IMR-90 (cell line): ENCODE measurements at regions not wholly inside any gene's neighbourhood (a gene's known extent, or its start where the extent isn't known, plus 50 kb on each side); places are given as distances from the start of the nearest gene placed in this dataset.

Experiments used
- ATAC-seq: fragments of 200-7000 bp; cut with Tn5 transposase; 2 replicates; pipeline ENCODE4 v1.9.1; 2020; ENCODE audit warnings: low read depth, mild to moderate bottlenecking, moderate library complexity
- BruUV-seq: library from RNA; stranded (reverse); fragments of 400-500 nt; replicated peaks from 2 replicates; lab custom pipeline; 2021; lab: Mats Ljungman, UMichigan
- CTCF ChIA-PET: fragments of 300-600 bp; formaldehyde crosslinking; extraction: SDS; loops from one replicate; lab custom pipeline; 2021; ENCODE audit warnings: antibody characterized with exemption; lab: Yijun Ruan, JAX
- POLR2A ChIA-PET: fragments of 300-600 bp; sonication (Branson Sonifier 250); formaldehyde crosslinking; loops from one replicate; lab custom pipeline; 2022; ENCODE audit warnings: antibody characterized with exemption; ENCODE audit not compliant: unreplicated experiment; lab: Charles Lee
- DNase-seq: peaks from one replicate; pipeline ENCODE4 v3.0.0; 2013
- H2AFZ ChIP-seq: replicated peaks from 2 replicates; pipeline ENCODE3; 2013; ENCODE audit warnings: low read length, mild to moderate bottlenecking; ENCODE audit not compliant: poor library complexity
- H2AK5ac ChIP-seq: 2 replicates; pipeline ENCODE4 v1.6.1; 2013; ENCODE audit warnings: low read depth, low read length, inconsistent platforms
- H2AK9ac ChIP-seq: replicated peaks from 2 replicates; pipeline ENCODE3; 2013; ENCODE audit warnings: mild to moderate bottlenecking, low read depth, low read length, moderate library complexity; ENCODE audit not compliant: poor library complexity
- H2BK120ac ChIP-seq: 2 replicates; pipeline ENCODE4 v1.6.1; 2013; ENCODE audit warnings: low read depth, low read length, inconsistent platforms
- H2BK15ac ChIP-seq: 3 replicates; pipeline ENCODE4 v1.6.1; 2013; ENCODE audit warnings: low read depth, low read length, inconsistent platforms
- H2BK20ac ChIP-seq: 2 replicates; pipeline ENCODE4 v1.6.1; 2013; ENCODE audit warnings: low read depth, mild to moderate bottlenecking, inconsistent platforms, low read length, moderate library complexity
- H2BK5ac ChIP-seq: 2 replicates; pipeline ENCODE4 v1.6.1; 2013; ENCODE audit warnings: mild to moderate bottlenecking, low read depth, low read length, inconsistent platforms; ENCODE audit not compliant: poor library complexity, severe bottlenecking
- H3K14ac ChIP-seq: replicated peaks from 2 replicates; pipeline ENCODE4 v1.6.1; 2013; ENCODE audit warnings: low read depth, low read length, inconsistent platforms
- H3K18ac ChIP-seq: 2 replicates; pipeline ENCODE4 v1.6.1; 2013; ENCODE audit warnings: low read depth, low read length, control low read depth
- H3K23ac ChIP-seq: 2 replicates; pipeline ENCODE4 v1.6.1; 2013; ENCODE audit warnings: low read depth, low read length, inconsistent platforms
- H3K27ac ChIP-seq: 2 replicates; pipeline ENCODE4 v1.5.1; 2013; ENCODE audit warnings: mild to moderate bottlenecking, control low read depth, low read length; ENCODE audit not compliant: insufficient read depth
- H3K27me3 ChIP-seq: 2 replicates; pipeline ENCODE4 v1.6.1; 2013; ENCODE audit warnings: low read length; ENCODE audit not compliant: control insufficient read depth, insufficient read depth
- H3K36me3 ChIP-seq: 2 replicates; pipeline ENCODE4 v1.6.1; 2013; ENCODE audit warnings: low read length, mixed read lengths; ENCODE audit not compliant: control insufficient read depth, insufficient read depth
- H3K4ac ChIP-seq: 2 replicates; pipeline ENCODE4 v1.6.1; 2013; ENCODE audit warnings: low read depth, low read length, inconsistent platforms
- H3K4me1 ChIP-seq: 2 replicates; pipeline ENCODE4 v1.6.1; 2013; ENCODE audit warnings: low read length, mixed read lengths; ENCODE audit not compliant: control insufficient read depth, insufficient read depth
- H3K4me2 ChIP-seq: 2 replicates; pipeline ENCODE4 v1.6.1; 2013; ENCODE audit warnings: low read depth, mild to moderate bottlenecking, control low read depth, low read length, moderate library complexity
- H3K4me3 ChIP-seq: 2 replicates; pipeline ENCODE4 v1.5.1; 2013; ENCODE audit warnings: low read depth, mild to moderate bottlenecking, control low read depth, low read length, moderate library complexity; ENCODE audit not compliant: insufficient read depth
- H3K56ac ChIP-seq: 2 replicates; pipeline ENCODE4 v1.6.1; 2013; ENCODE audit warnings: low read length, inconsistent platforms; ENCODE audit not compliant: insufficient read depth; ENCODE audit errors: extremely low read depth
- H3K79me1 ChIP-seq, 2 experiments: 2 replicates each; pipeline ENCODE4 v1.6.1; 2013; ENCODE audit warnings: low read length in 2 of 2, inconsistent platforms in 1 of 2, low read depth in 1 of 2
- H3K9ac ChIP-seq: 2 replicates; pipeline ENCODE4 v1.6.1; 2013; ENCODE audit warnings: low read depth, low read length, control low read depth
- H3K9me1 ChIP-seq: 2 replicates; pipeline ENCODE4 v1.6.1; 2013; ENCODE audit warnings: low read length, inconsistent platforms; ENCODE audit not compliant: insufficient read depth
- H3K9me3 ChIP-seq: 2 replicates; pipeline ENCODE4 v1.6.1; 2013; ENCODE audit warnings: low read length; ENCODE audit not compliant: control insufficient read depth, insufficient read depth
- H4K20me1 ChIP-seq: 2 replicates; pipeline ENCODE4 v1.6.1; 2013; ENCODE audit warnings: low read length, inconsistent platforms; ENCODE audit not compliant: insufficient read depth
- H4K5ac ChIP-seq: 2 replicates; pipeline ENCODE4 v1.6.1; 2013; ENCODE audit warnings: mild to moderate bottlenecking, low read depth, low read length, control low read depth
- H4K8ac ChIP-seq, 2 experiments: 2 replicates each; pipeline ENCODE4 v1.6.1; 2013; ENCODE audit warnings: low read depth in 2 of 2, low read length in 2 of 2, control low read depth in 1 of 2, inconsistent platforms in 1 of 2
- H4K91ac ChIP-seq: 2 replicates; pipeline ENCODE4 v1.6.1; 2013; ENCODE audit warnings: low read depth, low read length, inconsistent platforms; ENCODE audit not compliant: insufficient read depth
- BHLHE40 ChIP-seq: fragments of 150-350 bp; IDR thresholded peaks from 2 replicates; pipeline ENCODE4 v1.6.1; 2016; ENCODE audit warnings: mild to moderate bottlenecking, low read depth, low read length
- CEBPB ChIP-seq: IDR thresholded peaks from 2 replicates; pipeline ENCODE4 v1.6.1; 2012; ENCODE audit warnings: low read depth, low read length, improper control_type of control experiment
- CHD1 ChIP-seq: IDR thresholded peaks from 2 replicates; pipeline ENCODE4 v1.6.1; 2012; ENCODE audit warnings: low read depth, low read length, improper control_type of control experiment
- FOS ChIP-seq: fragments of 150-350 bp; IDR thresholded peaks from 2 replicates; pipeline ENCODE4 v1.6.1; 2016; ENCODE audit warnings: low read depth, low read length
- MAFK ChIP-seq: IDR thresholded peaks from 2 replicates; pipeline ENCODE4 v1.6.1; 2012; ENCODE audit warnings: low read depth, low read length, improper control_type of control experiment
- MAZ ChIP-seq: IDR thresholded peaks from 2 replicates; pipeline ENCODE4 v1.6.1; 2012; ENCODE audit warnings: low read depth, mild to moderate bottlenecking, low read length, improper control_type of control experiment, moderate library complexity, borderline replicate concordance
- MXI1 ChIP-seq: IDR thresholded peaks from 2 replicates; pipeline ENCODE4 v1.6.1; 2012; ENCODE audit warnings: low read depth, mild to moderate bottlenecking, low read length, moderate library complexity, borderline replicate concordance
- NFE2L2 ChIP-seq: fragments of 150-350 bp; IDR thresholded peaks from 2 replicates; pipeline ENCODE4 v1.6.1; 2016; ENCODE audit warnings: low read depth, mild to moderate bottlenecking, low read length
- POLR2A ChIP-seq: IDR thresholded peaks from 2 replicates; pipeline ENCODE4 v1.6.1; 2012; ENCODE audit warnings: mild to moderate bottlenecking, low read depth, low read length
- RAD21 ChIP-seq: IDR thresholded peaks from 2 replicates; pipeline ENCODE4 v1.6.1; 2012; ENCODE audit warnings: low read length, improper control_type of control experiment
- RCOR1 ChIP-seq: IDR thresholded peaks from 2 replicates; pipeline ENCODE4 v1.6.1; 2012; ENCODE audit warnings: mild to moderate bottlenecking, low read length, improper control_type of control experiment; ENCODE audit not compliant: insufficient replicate concordance
- RFX5 ChIP-seq: IDR thresholded peaks from 2 replicates; pipeline ENCODE4 v1.8.0; 2012; ENCODE audit warnings: low read depth, mild to moderate bottlenecking, low read length, moderate library complexity
- SMC3 ChIP-seq: fragments of 150-350 bp; IDR thresholded peaks from 2 replicates; pipeline ENCODE4 v1.6.1; 2016; ENCODE audit warnings: low read depth, mild to moderate bottlenecking, antibody characterized with exemption, low read length, moderate library complexity
- WGBS, 2 experiments: methylation state at CpG; one replicate each; pipeline versions ENCODE4 v1.1.5 to v1.1.7; 2013; ENCODE audit warnings: missing lambda C conversion rate in 2 of 2; ENCODE audit not compliant: insufficient read length in 1 of 2; ENCODE audit errors: extremely low coverage in 2 of 2; 5-methylcytosine and 5-hydroxymethylcytosine counted together
- dilution Hi-C: fragments of 300-500 bp; cut with HindIII; formaldehyde crosslinking; loops from one replicate; pipeline ENCODE4 v1.14.3; 2018; ENCODE audit warnings: low sequenced_read_pairs; ENCODE audit not compliant: unreplicated experiment
- in situ Hi-C: fragments of 300-500 bp; cut with MboI; formaldehyde crosslinking; loops from 3 replicates; pipeline ENCODE4 v1.14.3; 2019; ENCODE audit warnings: low sequenced_read_pairs, inconsistent platforms, mixed read lengths
- intact Hi-C: fragments of 100-400 bp; cut with micrococcal nuclease; formaldehyde crosslinking; loops from 2 replicates; pipeline ENCODE4 v1.10.0; 2022
- TF ChIP-seq, protein P1 (sequence below): fragments of 150-350 bp; IDR thresholded peaks from 2 replicates; pipeline ENCODE4 v1.6.1; 2017; ENCODE audit warnings: mild to moderate bottlenecking, antibody characterized with exemption, low read length, low read depth
- TF ChIP-seq, protein P2 (sequence below): conservative IDR thresholded peaks from 2 replicates; pipeline ENCODE4 v1.5.1; 2012; ENCODE audit warnings: mild to moderate bottlenecking, low read depth, low read length, improper control_type of control experiment
- TF ChIP-seq, protein P3 (sequence below): fragments of 150-350 bp; IDR thresholded peaks from 2 replicates; pipeline ENCODE4 v1.6.1; 2016; ENCODE audit warnings: low read depth, mild to moderate bottlenecking, low read length, moderate library complexity, borderline replicate concordance

DNA sequence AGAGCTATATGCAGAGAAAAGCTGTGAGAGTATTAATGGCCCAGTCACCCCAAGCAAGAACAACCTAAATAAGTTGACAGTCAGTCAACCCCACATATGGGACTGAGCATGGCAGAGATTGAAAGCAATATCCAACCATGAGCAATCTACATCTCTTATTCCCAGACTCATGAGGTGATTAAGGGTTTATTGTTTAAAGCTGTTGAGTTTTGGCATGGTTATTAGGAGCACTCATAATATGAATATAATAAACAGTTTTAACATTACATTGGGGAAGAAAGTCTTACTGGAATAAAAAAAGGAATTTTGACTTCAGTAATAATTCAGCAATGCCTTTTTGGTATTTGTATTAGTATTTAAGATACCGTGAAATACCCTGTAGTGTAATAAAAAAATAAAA, 1627.4 kb downstream of the STIM2 start:
- no peak for DNase-seq
- no peak overlapping the region for H2BK5ac ChIP-seq
- H3K36me3 ChIP-seq: no peaks in the 10 kb centered on the region
- TF ChIP-seq NFE2L2 (no peak), BHLHE40 (no peak), SMC3 (no peak), MAZ (no peak), RAD21 (no peak), RFX5 (no peak), MXI1 (no peak), FOS (no peak), MAFK (no peak), CHD1 (no peak), POLR2A (no peak), RCOR1 (no peak), CEBPB (no peak)
- TF ChIP-seq, protein P1, sequence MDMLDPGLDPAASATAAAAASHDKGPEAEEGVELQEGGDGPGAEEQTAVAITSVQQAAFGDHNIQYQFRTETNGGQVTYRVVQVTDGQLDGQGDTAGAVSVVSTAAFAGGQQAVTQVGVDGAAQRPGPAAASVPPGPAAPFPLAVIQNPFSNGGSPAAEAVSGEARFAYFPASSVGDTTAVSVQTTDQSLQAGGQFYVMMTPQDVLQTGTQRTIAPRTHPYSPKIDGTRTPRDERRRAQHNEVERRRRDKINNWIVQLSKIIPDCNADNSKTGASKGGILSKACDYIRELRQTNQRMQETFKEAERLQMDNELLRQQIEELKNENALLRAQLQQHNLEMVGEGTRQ: no peak
- TF ChIP-seq, protein P2, sequence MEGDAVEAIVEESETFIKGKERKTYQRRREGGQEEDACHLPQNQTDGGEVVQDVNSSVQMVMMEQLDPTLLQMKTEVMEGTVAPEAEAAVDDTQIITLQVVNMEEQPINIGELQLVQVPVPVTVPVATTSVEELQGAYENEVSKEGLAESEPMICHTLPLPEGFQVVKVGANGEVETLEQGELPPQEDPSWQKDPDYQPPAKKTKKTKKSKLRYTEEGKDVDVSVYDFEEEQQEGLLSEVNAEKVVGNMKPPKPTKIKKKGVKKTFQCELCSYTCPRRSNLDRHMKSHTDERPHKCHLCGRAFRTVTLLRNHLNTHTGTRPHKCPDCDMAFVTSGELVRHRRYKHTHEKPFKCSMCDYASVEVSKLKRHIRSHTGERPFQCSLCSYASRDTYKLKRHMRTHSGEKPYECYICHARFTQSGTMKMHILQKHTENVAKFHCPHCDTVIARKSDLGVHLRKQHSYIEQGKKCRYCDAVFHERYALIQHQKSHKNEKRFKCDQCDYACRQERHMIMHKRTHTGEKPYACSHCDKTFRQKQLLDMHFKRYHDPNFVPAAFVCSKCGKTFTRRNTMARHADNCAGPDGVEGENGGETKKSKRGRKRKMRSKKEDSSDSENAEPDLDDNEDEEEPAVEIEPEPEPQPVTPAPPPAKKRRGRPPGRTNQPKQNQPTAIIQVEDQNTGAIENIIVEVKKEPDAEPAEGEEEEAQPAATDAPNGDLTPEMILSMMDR: no peak
- TF ChIP-seq, protein P3, sequence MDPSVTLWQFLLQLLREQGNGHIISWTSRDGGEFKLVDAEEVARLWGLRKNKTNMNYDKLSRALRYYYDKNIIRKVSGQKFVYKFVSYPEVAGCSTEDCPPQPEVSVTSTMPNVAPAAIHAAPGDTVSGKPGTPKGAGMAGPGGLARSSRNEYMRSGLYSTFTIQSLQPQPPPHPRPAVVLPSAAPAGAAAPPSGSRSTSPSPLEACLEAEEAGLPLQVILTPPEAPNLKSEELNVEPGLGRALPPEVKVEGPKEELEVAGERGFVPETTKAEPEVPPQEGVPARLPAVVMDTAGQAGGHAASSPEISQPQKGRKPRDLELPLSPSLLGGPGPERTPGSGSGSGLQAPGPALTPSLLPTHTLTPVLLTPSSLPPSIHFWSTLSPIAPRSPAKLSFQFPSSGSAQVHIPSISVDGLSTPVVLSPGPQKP: no peak
- no CpG with 5 or more reads among the region's 1 CpG for WGBS, 2 experiments
- no peak overlapping the region for H2BK120ac ChIP-seq
- no peak for ATAC-seq
- H3K23ac ChIP-seq: no peak overlapping the region
- POLR2A ChIA-PET: no interaction called here
- no peaks in the 10 kb centered on the region for H3K9me3 ChIP-seq
- no TSS peak for BruUV-seq
- no peaks in the 10 kb centered on the region for H3K4me1 ChIP-seq
- H3K56ac ChIP-seq: no peak overlapping the region
- H3K9me1 ChIP-seq: no peaks in the 10 kb centered on the region
- no peak overlapping the region for H3K9ac ChIP-seq
- in situ Hi-C loops: no loop called here
- no peak overlapping the region for H2AFZ ChIP-seq
- no peaks in the 10 kb centered on the region for H3K79me1 ChIP-seq
- no peaks in the 10 kb centered on the region for H3K27me3 ChIP-seq
- no peak overlapping the region for H4K5ac ChIP-seq
- CTCF ChIA-PET: no interaction called here
- intact Hi-C loops: no loop called here
- H4K91ac ChIP-seq: no peak overlapping the region
- H4K20me1 ChIP-seq: no peaks in the 10 kb centered on the region
- no peak overlapping the region for H3K18ac ChIP-seq
- dilution Hi-C loops: no loop called here
- H2AK9ac ChIP-seq: no peak overlapping the region
- H3K14ac ChIP-seq: no peak overlapping the region
- H3K4me2 ChIP-seq: no peak overlapping the region
- H3K4me3 ChIP-seq: no peak overlapping the region
- H3K4ac ChIP-seq: no peak overlapping the region
- H3K27ac ChIP-seq: no peak overlapping the region
- no peak overlapping the region for H2AK5ac ChIP-seq
- no peak overlapping the region for H4K8ac ChIP-seq
- H2BK15ac ChIP-seq: no peak overlapping the region
- H2BK20ac ChIP-seq: no peak overlapping the region
